Sigmoid colon (tissue), 4 donors: ENCODE measurements at regions not wholly inside any gene's neighbourhood (a gene's known extent, or its start where the extent isn't known, plus 50 kb on each side); places are given as distances from the start of the nearest gene placed in this dataset.

Experiments used
- CTCF ChIP-seq, 4 experiments: fragments of 450-650 bp in 3 of 4; fragments of 200-600 bp in 1 of 4; IDR thresholded peaks; one replicate each; pipeline ENCODE4 v1.5.1; 2016 to 2019; ENCODE audit warnings: antibody characterized with exemption in 4 of 4, mild to moderate bottlenecking in 3 of 4, moderate library complexity in 2 of 4
- EP300 ChIP-seq, 4 donors: sonication (generic); formaldehyde crosslinking; IDR thresholded peaks; one replicate each; pipeline ENCODE4 v1.6.1; 2017; ENCODE audit warnings: antibody characterized with exemption in 4 of 4
- POLR2A ChIP-seq, 2 donors: fragments of 450-650 bp; IDR thresholded peaks; one replicate each; pipeline ENCODE4 v1.6.1; 2016; ENCODE audit warnings: antibody characterized with exemption in 2 of 2, mild to moderate bottlenecking in 2 of 2, moderate library complexity in 2 of 2
- POLR2AphosphoS5 ChIP-seq, 4 donors: sonication (generic); formaldehyde crosslinking; IDR thresholded peaks; one replicate each; pipeline ENCODE4 v1.6.1; 2017; ENCODE audit warnings: antibody characterized with exemption in 4 of 4

DNA sequence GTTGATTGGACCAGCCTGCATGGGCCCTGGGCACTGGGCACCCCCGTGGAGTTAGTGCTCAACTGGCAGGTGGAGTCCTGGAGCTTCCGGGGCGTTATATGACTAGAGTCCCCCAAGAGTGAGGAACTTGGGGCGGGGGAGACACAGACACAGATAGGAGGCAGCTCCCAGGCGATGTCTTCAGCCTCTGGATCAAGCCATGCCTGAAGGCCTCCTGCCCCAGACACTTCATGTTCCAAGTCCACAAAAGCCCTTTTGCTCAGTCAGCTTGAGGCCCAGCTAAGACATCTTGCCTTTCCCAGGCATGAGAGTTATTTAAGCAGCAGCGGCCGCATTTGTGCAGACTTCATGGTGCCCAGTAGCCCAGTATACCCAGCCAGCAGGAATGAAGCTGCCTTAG is 136.6 kb upstream of the CIBAR2 start:
- TF ChIP-seq EP300 (IDR thresholded peaks at IDR 0.05) (no peak), CTCF (IDR thresholded peaks at IDR 0.05) (no peak), POLR2A (IDR thresholded peaks at IDR 0.05) (no peak), POLR2AphosphoS5 (IDR thresholded peaks at IDR 0.05) (no peak)
